ENCODE measurements at regions not wholly inside any gene's neighbourhood (a gene's known extent, or its start where the extent isn't known, plus 50 kb on each side); places are given as distances from the start of the nearest gene placed in this dataset.
"Not testable (repeated sequence)": the region's sequence is repeated elsewhere in the genome, so short reads cannot be mapped to it uniquely, and the experiment has no call there.

DNA sequence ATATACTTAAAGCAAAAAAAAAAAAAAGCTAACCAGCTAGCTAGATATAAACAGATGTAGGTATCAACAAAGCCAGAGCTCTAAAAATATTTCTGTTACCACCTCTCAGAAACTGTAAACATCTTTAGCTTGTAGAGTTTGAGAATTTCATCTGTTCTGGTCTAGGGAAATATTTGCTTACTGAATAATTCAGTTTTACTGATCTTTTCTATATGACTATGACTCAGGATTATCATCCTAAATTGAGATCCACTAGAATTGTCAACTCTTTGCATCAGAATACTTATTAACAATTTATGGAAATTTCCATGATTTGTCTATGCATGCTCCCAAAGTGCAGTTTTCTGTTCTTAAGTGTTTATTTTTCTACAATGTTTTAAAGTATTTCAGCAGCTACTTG, 517.3 kb downstream of the DIPK2A start:
- Mint-ChIP-seq H3K27ac (no peak overlapping the region), H3K4me3 (no peak overlapping the region), H3K9me3 (peaks cover 0 to 3% (median 0%) of the 10 kb centered on the region in 7 donors), H3K36me3 (no peaks in the 10 kb centered on the region), H3K27me3 (ENCODE audit: low read depth in 3 of 3) (no peaks in the 10 kb centered on the region), H3K4me1 (no peaks in the 10 kb centered on the region)
- H3K9ac ChIP-seq (ENCODE audit: insufficient read depth, low read length, poor library complexity, severe bottlenecking) = no peak overlapping the region
- H3K4me3 ChIP-seq (replicated peaks in 1 of 3; ENCODE audit: low read depth in 2 of 3, low read length in 3 of 3) = no peak overlapping the region
- no peak for DNase-seq
- intact Hi-C loops (cut with micrococcal nuclease) = no loop called here
- H4K20me1 ChIP-seq (ENCODE audit: insufficient read depth, low read length) = no peaks in the 10 kb centered on the region
- no peaks in the 10 kb centered on the region for H3K27me3 ChIP-seq (ENCODE audit: control insufficient read depth in 2 of 2, insufficient read depth in 2 of 2, low read length in 2 of 2)
- H3K4me2 ChIP-seq (replicated peaks; ENCODE audit: extremely low read depth, low read length, poor library complexity, severe bottlenecking) = no peak overlapping the region
- no peaks in the 10 kb centered on the region for H3K79me2 ChIP-seq (ENCODE audit: insufficient read depth, low read length)
- H2AFZ ChIP-seq (ENCODE audit: insufficient read depth, low read depth, low read length, poor library complexity, severe bottlenecking) = no peak overlapping the region
- no peaks in the 10 kb centered on the region for H3K4me1 ChIP-seq (ENCODE audit: control insufficient read depth in 1 of 2, insufficient read depth in 2 of 2, low read length in 2 of 2)
- peaks cover under 1 to 2% of the 10 kb centered on the region in 2 donors for H3K9me3 ChIP-seq (replicated peaks in 1 of 2; ENCODE audit: control insufficient read depth in 1 of 2, insufficient read depth in 1 of 2, low read length in 2 of 2)
- H3K27ac ChIP-seq (ENCODE audit: low read depth in 1 of 2, low read length in 2 of 2) = no peak overlapping the region
- TF ChIP-seq, protein P1, sequence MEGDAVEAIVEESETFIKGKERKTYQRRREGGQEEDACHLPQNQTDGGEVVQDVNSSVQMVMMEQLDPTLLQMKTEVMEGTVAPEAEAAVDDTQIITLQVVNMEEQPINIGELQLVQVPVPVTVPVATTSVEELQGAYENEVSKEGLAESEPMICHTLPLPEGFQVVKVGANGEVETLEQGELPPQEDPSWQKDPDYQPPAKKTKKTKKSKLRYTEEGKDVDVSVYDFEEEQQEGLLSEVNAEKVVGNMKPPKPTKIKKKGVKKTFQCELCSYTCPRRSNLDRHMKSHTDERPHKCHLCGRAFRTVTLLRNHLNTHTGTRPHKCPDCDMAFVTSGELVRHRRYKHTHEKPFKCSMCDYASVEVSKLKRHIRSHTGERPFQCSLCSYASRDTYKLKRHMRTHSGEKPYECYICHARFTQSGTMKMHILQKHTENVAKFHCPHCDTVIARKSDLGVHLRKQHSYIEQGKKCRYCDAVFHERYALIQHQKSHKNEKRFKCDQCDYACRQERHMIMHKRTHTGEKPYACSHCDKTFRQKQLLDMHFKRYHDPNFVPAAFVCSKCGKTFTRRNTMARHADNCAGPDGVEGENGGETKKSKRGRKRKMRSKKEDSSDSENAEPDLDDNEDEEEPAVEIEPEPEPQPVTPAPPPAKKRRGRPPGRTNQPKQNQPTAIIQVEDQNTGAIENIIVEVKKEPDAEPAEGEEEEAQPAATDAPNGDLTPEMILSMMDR (IDR thresholded peaks at IDR 0.05) = no peak
- no peaks in the 10 kb centered on the region for H3K36me3 ChIP-seq (replicated peaks in 1 of 2; ENCODE audit: control insufficient read depth in 1 of 2, insufficient read depth in 2 of 2, low read length in 2 of 2)

DNA sequence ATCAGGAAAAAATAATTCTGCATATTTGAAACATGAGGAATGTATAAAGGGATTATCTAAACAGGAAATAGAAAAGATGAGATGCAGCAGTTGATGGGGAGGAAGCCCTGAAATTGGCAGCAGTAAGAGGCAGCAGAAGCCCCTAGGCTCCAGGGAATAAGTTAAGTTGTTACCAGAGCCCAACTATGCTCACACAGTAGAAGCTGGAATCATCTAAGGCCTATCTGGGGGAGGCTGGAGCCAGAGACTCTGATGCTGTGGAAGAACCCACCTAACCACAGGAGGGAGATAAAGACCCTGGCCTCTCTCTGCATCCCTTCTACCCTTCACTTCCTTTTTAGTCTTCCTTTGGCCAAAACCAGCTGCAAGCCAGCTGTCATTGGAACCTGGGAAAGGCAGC, 519.7 kb downstream of the DIPK2A start:
- no peaks in the 10 kb centered on the region for H3K4me1 Mint-ChIP-seq
- no peak overlapping the region for H2AFZ ChIP-seq (ENCODE audit: insufficient read depth, low read depth, low read length, poor library complexity, severe bottlenecking)

DNA sequence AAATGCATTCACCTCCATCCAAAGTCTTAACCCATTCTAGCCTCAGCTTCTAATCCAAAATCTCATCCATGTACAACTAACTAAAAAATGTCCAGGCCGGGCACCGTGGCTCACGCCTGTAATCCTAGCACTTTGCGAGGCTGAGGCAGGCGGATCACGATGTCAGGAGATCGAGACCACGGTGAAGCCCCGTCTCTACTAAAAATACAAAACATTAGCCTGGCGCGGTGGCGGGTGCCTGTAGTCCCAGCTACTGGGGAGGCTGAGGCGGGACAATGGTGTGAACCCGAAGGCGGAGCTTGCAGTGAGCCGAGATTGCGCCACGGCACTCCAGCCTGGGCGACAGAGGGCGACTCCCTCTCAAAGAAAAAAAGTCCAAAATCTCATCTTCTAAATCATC, 523.0 kb downstream of the DIPK2A start:
- H3K27me3 ChIP-seq (ENCODE audit: control insufficient read depth in 2 of 2, insufficient read depth in 2 of 2, low read length in 2 of 2); H3K27ac ChIP-seq (ENCODE audit: low read depth in 1 of 2, low read length in 2 of 2); H3K36me3 Mint-ChIP-seq; H3K4me1 ChIP-seq (ENCODE audit: control insufficient read depth in 1 of 2, insufficient read depth in 2 of 2, low read length in 2 of 2); H3K36me3 ChIP-seq (replicated peaks in 1 of 2; ENCODE audit: control insufficient read depth in 1 of 2, insufficient read depth in 2 of 2, low read length in 2 of 2); H3K4me3 ChIP-seq (replicated peaks in 1 of 3; ENCODE audit: low read depth in 2 of 3, low read length in 3 of 3); H4K20me1 ChIP-seq (ENCODE audit: insufficient read depth, low read length); H3K79me2 ChIP-seq (ENCODE audit: insufficient read depth, low read length); H3K27ac Mint-ChIP-seq; H3K4me2 ChIP-seq (replicated peaks; ENCODE audit: extremely low read depth, low read length, poor library complexity, severe bottlenecking); H3K9ac ChIP-seq (ENCODE audit: insufficient read depth, low read length, poor library complexity, severe bottlenecking); H3K4me3 Mint-ChIP-seq; H3K4me1 Mint-ChIP-seq; DNase-seq; H2AFZ ChIP-seq (ENCODE audit: insufficient read depth, low read depth, low read length, poor library complexity, severe bottlenecking); H3K27me3 Mint-ChIP-seq (ENCODE audit: low read depth in 3 of 3); intact Hi-C loops (cut with micrococcal nuclease): not testable (repeated sequence)
- WGBS (ENCODE audit: insufficient coverage) = 86% methylated on average over 9 of the region's 20 CpGs
- peaks cover 8 to 10% of the 10 kb centered on the region in 2 donors for H3K9me3 ChIP-seq (replicated peaks in 1 of 2; ENCODE audit: control insufficient read depth in 1 of 2, insufficient read depth in 1 of 2, low read length in 2 of 2)
- H3K9me3 Mint-ChIP-seq = peaks cover 0 to 19% (median 2%) of the 10 kb centered on the region in 7 donors

More for the DNA sequence above, 519.7 kb downstream of the DIPK2A start:
- no peak overlapping the region for H3K4me3 ChIP-seq (replicated peaks in 1 of 3; ENCODE audit: low read depth in 2 of 3, low read length in 3 of 3)
- no peak for DNase-seq
- no peak overlapping the region for H3K9ac ChIP-seq (ENCODE audit: insufficient read depth, low read length, poor library complexity, severe bottlenecking)
- H3K27ac ChIP-seq (ENCODE audit: low read depth in 1 of 2, low read length in 2 of 2) = no peak overlapping the region
- H3K9me3 ChIP-seq (replicated peaks in 1 of 2; ENCODE audit: control insufficient read depth in 1 of 2, insufficient read depth in 1 of 2, low read length in 2 of 2) = peaks cover 8 to 10% of the 10 kb centered on the region in 2 donors
- H3K79me2 ChIP-seq (ENCODE audit: insufficient read depth, low read length) = no peaks in the 10 kb centered on the region
- intact Hi-C loops (cut with micrococcal nuclease) = no loop called here
- H3K36me3 ChIP-seq (replicated peaks in 1 of 2; ENCODE audit: control insufficient read depth in 1 of 2, insufficient read depth in 2 of 2, low read length in 2 of 2) = no peaks in the 10 kb centered on the region
- H3K4me1 ChIP-seq (ENCODE audit: control insufficient read depth in 1 of 2, insufficient read depth in 2 of 2, low read length in 2 of 2) = no peaks in the 10 kb centered on the region
- H4K20me1 ChIP-seq (ENCODE audit: insufficient read depth, low read length) = no peaks in the 10 kb centered on the region
- no peaks in the 10 kb centered on the region for H3K27me3 ChIP-seq (ENCODE audit: control insufficient read depth in 2 of 2, insufficient read depth in 2 of 2, low read length in 2 of 2)
- no peak overlapping the region for H3K4me3 Mint-ChIP-seq
- peaks cover 0 to 19% (median 2%) of the 10 kb centered on the region in 7 donors for H3K9me3 Mint-ChIP-seq
- TF ChIP-seq, protein P1 (IDR thresholded peaks at IDR 0.05) = no peak
- H3K36me3 Mint-ChIP-seq = no peaks in the 10 kb centered on the region
- H3K4me2 ChIP-seq (replicated peaks; ENCODE audit: extremely low read depth, low read length, poor library complexity, severe bottlenecking) = no peak overlapping the region
- H3K27me3 Mint-ChIP-seq (ENCODE audit: low read depth in 3 of 3) = no peaks in the 10 kb centered on the region
- no peak overlapping the region for H3K27ac Mint-ChIP-seq

All from CD14-positive monocyte (primary cell).